Uterus (tissue), 2 donors: ENCODE measurements at regions not wholly inside any gene's neighbourhood (a gene's known extent, or its start where the extent isn't known, plus 50 kb on each side); places are given as distances from the start of the nearest gene placed in this dataset.

ENCODE experiments used
- POLR2A ChIP-seq, 2 donors: fragments of 450-650 bp; IDR thresholded peaks; one replicate each; pipeline ENCODE4 v1.6.1; 2016; ENCODE audit warnings: antibody characterized with exemption in 2 of 2, mild to moderate bottlenecking in 1 of 2, moderate library complexity in 1 of 2
- TF ChIP-seq, protein P1 (sequence below), 4 experiments: fragments of 200-600 bp in 2 of 4; fragments of 450-650 bp in 2 of 4; sonication (generic) in 2 of 4; IDR thresholded peaks; one replicate each; pipeline ENCODE4 v1.5.1; 2016 to 2019; ENCODE audit warnings: antibody characterized with exemption in 4 of 4, mild to moderate bottlenecking in 2 of 4, moderate library complexity in 1 of 4

DNA sequence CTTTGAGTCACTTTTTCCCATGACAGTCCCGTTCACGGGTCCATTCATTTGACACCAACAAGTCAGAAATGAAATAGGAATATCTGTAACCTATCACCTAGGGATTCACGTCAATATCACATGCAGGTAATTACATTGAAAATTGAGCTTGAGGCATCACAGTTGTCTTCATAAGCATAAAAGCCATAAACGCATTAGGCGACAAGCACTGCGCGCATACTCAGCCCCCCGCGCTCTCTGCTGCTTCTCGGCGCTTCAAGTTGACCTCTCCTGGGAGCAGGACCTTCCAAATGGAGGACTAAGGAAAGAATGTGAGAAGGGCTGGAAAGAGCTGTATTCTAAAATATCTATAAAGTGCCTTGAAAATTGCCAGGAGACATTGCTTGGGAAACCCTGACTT is 130.5 kb upstream of the TNS3 start:
- TF ChIP-seq, protein P1, sequence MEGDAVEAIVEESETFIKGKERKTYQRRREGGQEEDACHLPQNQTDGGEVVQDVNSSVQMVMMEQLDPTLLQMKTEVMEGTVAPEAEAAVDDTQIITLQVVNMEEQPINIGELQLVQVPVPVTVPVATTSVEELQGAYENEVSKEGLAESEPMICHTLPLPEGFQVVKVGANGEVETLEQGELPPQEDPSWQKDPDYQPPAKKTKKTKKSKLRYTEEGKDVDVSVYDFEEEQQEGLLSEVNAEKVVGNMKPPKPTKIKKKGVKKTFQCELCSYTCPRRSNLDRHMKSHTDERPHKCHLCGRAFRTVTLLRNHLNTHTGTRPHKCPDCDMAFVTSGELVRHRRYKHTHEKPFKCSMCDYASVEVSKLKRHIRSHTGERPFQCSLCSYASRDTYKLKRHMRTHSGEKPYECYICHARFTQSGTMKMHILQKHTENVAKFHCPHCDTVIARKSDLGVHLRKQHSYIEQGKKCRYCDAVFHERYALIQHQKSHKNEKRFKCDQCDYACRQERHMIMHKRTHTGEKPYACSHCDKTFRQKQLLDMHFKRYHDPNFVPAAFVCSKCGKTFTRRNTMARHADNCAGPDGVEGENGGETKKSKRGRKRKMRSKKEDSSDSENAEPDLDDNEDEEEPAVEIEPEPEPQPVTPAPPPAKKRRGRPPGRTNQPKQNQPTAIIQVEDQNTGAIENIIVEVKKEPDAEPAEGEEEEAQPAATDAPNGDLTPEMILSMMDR (IDR thresholded peaks at IDR 0.05) = no peak
- TF ChIP-seq POLR2A (IDR thresholded peaks at IDR 0.05) = no peak
